ENCODE measurements at regions not wholly inside any gene's neighbourhood (a gene's known extent, or its start where the extent isn't known, plus 50 kb on each side); places are given as distances from the start of the nearest gene placed in this dataset.

- TF ChIP-seq CTCF (IDR thresholded peaks at IDR 0.05) (no peak), POLR2AphosphoS5 (IDR thresholded peaks at IDR 0.05; ENCODE audit: insufficient read depth in 1 of 2, low read depth in 1 of 2) (no peak)
Observed at GRCh38 chr2:62432407-62432806, 73.6 kb downstream of the TMEM17 start.
